GM23338 (cell line): ENCODE measurements at regions not wholly inside any gene's neighbourhood (a gene's known extent, or its start where the extent isn't known, plus 50 kb on each side); places are given as distances from the start of the nearest gene placed in this dataset.

Experiments
- ATAC-seq: fragments of 200-7000 bp; cut with Tn5 transposase; 3 replicates; pipeline ENCODE4 v1.9.1; 2020
- DNase-seq: peaks from one replicate; pipeline ENCODE4 v3.0.0-alpha.2; 2015; ENCODE audit warnings: low spot score
- H2AFZ ChIP-seq: fragments of 200-600 bp; sonication (generic); 2 replicates; pipeline ENCODE4 v1.8.0; 2016; ENCODE audit warnings: antibody characterized with exemption, mild to moderate bottlenecking, moderate library complexity
- H3F3A ChIP-seq: fragments of 200-600 bp; sonication (generic); replicated peaks from 2 replicates; pipeline ENCODE4 v1.8.0; 2017; ENCODE audit warnings: antibody characterized with exemption, mixed run types, low read depth
- H3K27ac ChIP-seq: fragments of 200-600 bp; sonication (generic); 2 replicates; pipeline ENCODE4 v1.6.1; 2016; ENCODE audit warnings: low read depth
- H3K27me3 ChIP-seq: fragments of 200-600 bp; sonication (generic); 2 replicates; pipeline ENCODE4 v1.8.0; 2016; ENCODE audit warnings: mild to moderate bottlenecking, mixed run types, moderate library complexity; ENCODE audit not compliant: insufficient read depth
- H3K36me3 ChIP-seq: fragments of 200-600 bp; sonication (generic); 2 replicates; pipeline ENCODE4 v1.8.0; 2016; ENCODE audit warnings: mild to moderate bottlenecking; ENCODE audit not compliant: insufficient read depth
- H3K4me1 ChIP-seq: fragments of 200-600 bp; sonication (generic); 2 replicates; pipeline ENCODE4 v1.8.0; 2016; ENCODE audit warnings: mild to moderate bottlenecking, moderate library complexity; ENCODE audit not compliant: insufficient read depth
- H3K4me2 ChIP-seq: fragments of 200-600 bp; sonication (generic); 2 replicates; pipeline ENCODE4 v1.7.1; 2017; ENCODE audit warnings: mixed run types
- H3K4me3 ChIP-seq: fragments of 200-600 bp; sonication (generic); 2 replicates; pipeline ENCODE4 v1.6.1; 2016; ENCODE audit warnings: mixed run types
- H3K79me2 ChIP-seq: fragments of 200-600 bp; sonication (generic); replicated peaks from 2 replicates; pipeline ENCODE4 v1.8.0; 2017; ENCODE audit warnings: mild to moderate bottlenecking; ENCODE audit not compliant: insufficient read depth
- H3K9me2 ChIP-seq: fragments of 200-600 bp; sonication (generic); 2 replicates; pipeline ENCODE4 v1.8.0; 2017; ENCODE audit not compliant: insufficient read depth
- H4K20me1 ChIP-seq: fragments of 200-600 bp; sonication (generic); replicated peaks from 2 replicates; pipeline ENCODE4 v1.8.0; 2017; ENCODE audit warnings: mild to moderate bottlenecking; ENCODE audit not compliant: insufficient read depth
- H3K27ac Mint-ChIP-seq: 2 replicates; pipeline ENCODE4 v1.8.0; 2020; ENCODE audit warnings: inconsistent platforms, mild to moderate bottlenecking, moderate library complexity, mixed read lengths
- H3K27me3 Mint-ChIP-seq: 3 replicates; pipeline ENCODE4 v1.8.0; 2022; ENCODE audit warnings: low read depth, mild to moderate bottlenecking, moderate library complexity, mixed read lengths, inconsistent platforms; ENCODE audit not compliant: insufficient read depth, poor library complexity
- H3K36me3 Mint-ChIP-seq: 3 replicates; pipeline ENCODE4 v1.8.0; 2021; ENCODE audit warnings: low read depth, mild to moderate bottlenecking, inconsistent platforms, moderate library complexity, mixed read lengths
- H3K4me1 Mint-ChIP-seq: 3 replicates; pipeline ENCODE4 v1.8.0; 2020; ENCODE audit warnings: mild to moderate bottlenecking, inconsistent platforms, mixed read lengths
- H3K4me3 Mint-ChIP-seq: 3 replicates; pipeline ENCODE4 v1.8.0; 2021; ENCODE audit warnings: moderate library complexity, mild to moderate bottlenecking, inconsistent platforms, mixed read lengths
- H3K9me3 Mint-ChIP-seq: 3 replicates; pipeline ENCODE4 v1.8.0; 2020; ENCODE audit warnings: moderate library complexity, mild to moderate bottlenecking, inconsistent platforms, mixed read lengths
- CREB1 ChIP-seq: fragments of 250-450 bp; sonication (Bioruptor Pico); IDR thresholded peaks from 2 replicates; pipeline ENCODE4 v1.5.0; 2020; ENCODE audit warnings: low read depth, mild to moderate bottlenecking, moderate library complexity
- CTCF ChIP-seq, 2 experiments: fragments of 200-600 bp in 1 of 2; sonication (generic) in 1 of 2; conservative IDR thresholded peaks; 2 replicates each; pipeline versions ENCODE4 v1.5.1 to v1.6.1; 2016 to 2017; ENCODE audit warnings: antibody characterized with exemption in 2 of 2, low read depth in 2 of 2, mild to moderate bottlenecking in 2 of 2, moderate library complexity in 1 of 2
- ETS1 ChIP-seq: IDR thresholded peaks from 2 replicates; pipeline ENCODE4 v1.6.1; 2016; ENCODE audit warnings: antibody characterized with exemption
- JUNB ChIP-seq: IDR thresholded peaks from one replicate; pipeline ENCODE4 v1.6.1; 2016; ENCODE audit warnings: antibody characterized with exemption; ENCODE audit not compliant: unreplicated experiment
- NANOG ChIP-seq: IDR thresholded peaks from 2 replicates; pipeline ENCODE4 v1.6.1; 2016; ENCODE audit warnings: antibody characterized with exemption, borderline replicate concordance
- POLR2AphosphoS5 ChIP-seq: IDR thresholded peaks from 2 replicates; pipeline ENCODE4 v1.6.1; 2016; ENCODE audit warnings: antibody characterized with exemption, low read depth
- REST ChIP-seq: IDR thresholded peaks from one replicate; pipeline ENCODE4 v1.6.1; 2018; ENCODE audit warnings: antibody characterized with exemption; ENCODE audit not compliant: unreplicated experiment
- STAT1 ChIP-seq: IDR thresholded peaks from one replicate; pipeline ENCODE4 v1.6.1; 2016; ENCODE audit warnings: antibody characterized with exemption; ENCODE audit not compliant: unreplicated experiment
- ZNF114 ChIP-seq: fragments of 250-450 bp; sonication (Bioruptor Pico); IDR thresholded peaks from 2 replicates; pipeline ENCODE4 v1.5.0; 2020; ENCODE audit warnings: mild to moderate bottlenecking, moderate library complexity
- ZNF331 ChIP-seq: fragments of 250-450 bp; sonication (Bioruptor Pico); IDR thresholded peaks from 2 replicates; pipeline ENCODE4 v1.5.0; 2020; ENCODE audit warnings: low read depth, mild to moderate bottlenecking, moderate library complexity
- ZNF462 ChIP-seq: fragments of 250-450 bp; sonication (Bioruptor Pico); IDR thresholded peaks from 2 replicates; pipeline ENCODE4 v1.5.0; 2020; ENCODE audit warnings: mild to moderate bottlenecking, moderate library complexity

GRCh38 chr2:19708776-19709175 is 193.0 kb downstream of the TTC32 start:
- Histone ChIP-seq H3K4me1 (no peaks in the 10 kb centered on the region), H3K27ac (no peak overlapping the region), H3K27me3 (no peaks in the 10 kb centered on the region), H4K20me1 (no peaks in the 10 kb centered on the region), H3K79me2 (no peaks in the 10 kb centered on the region), H3K36me3 (no peaks in the 10 kb centered on the region; the same call in 1 of the 2 replicates), H3K4me3 (no peak overlapping the region), H2AFZ (no peak overlapping the region), H3F3A (no peaks in the 10 kb centered on the region), H3K4me2 (no peak overlapping the region), H3K9me2 (no peaks in the 10 kb centered on the region)
- DNase-seq (no peak), ATAC-seq (no peak)
- Mint-ChIP-seq H3K27ac (no peak overlapping the region), H3K36me3 (no peaks in the 10 kb centered on the region), H3K9me3 (peaks cover 7% of the 10 kb centered on the region), H3K4me1 (peaks cover 5% of the 10 kb centered on the region; the same call in 2 of the 3 replicates), H3K27me3 (peaks cover 2% of the 10 kb centered on the region), H3K4me3 (no peak overlapping the region)
- TF ChIP-seq ZNF462 (no peak), CREB1 (no peak), CTCF (conservative IDR thresholded peaks at IDR 0.05; ENCODE audit: low read depth in 2 of 2) (no peak), ETS1 (no peak), NANOG (no peak), REST (no peak), ZNF114 (CRISPR knock-in tag) (no peak), STAT1 (no peak), JUNB (no peak), POLR2AphosphoS5 (no peak), ZNF331 (CRISPR knock-in tag) (no peak)
